ENCODE measurements at regions not wholly inside any gene's neighbourhood (a gene's known extent, or its start where the extent isn't known, plus 50 kb on each side); places are given as distances from the start of the nearest gene placed in this dataset.
"Not testable (repeated sequence)": the region's sequence is repeated elsewhere in the genome, so short reads cannot be mapped to it uniquely, and the experiment has no call there.

- not testable (repeated sequence) for TF ChIP-seq CTCF (conservative IDR thresholded peaks at IDR 0.05; ENCODE audit: low read length); EZH2phosphoT487 (IDR thresholded peaks at IDR 0.05; ENCODE audit: borderline replicate concordance, low read depth, low read length)
These were observed 83.6 kb upstream of the GRK3 start for GRCh38 chr22:25480868-25481267.

Data from OCI-LY7 (cell line).